Astrocyte (in vitro differentiated cells and primary cell): ENCODE measurements at regions not wholly inside any gene's neighbourhood (a gene's known extent, or its start where the extent isn't known, plus 50 kb on each side); places are given as distances from the start of the nearest gene placed in this dataset.

Source experiments
- DNase-seq: peaks from one replicate; pipeline ENCODE4 v3.0.0-alpha.2; 2010; ENCODE audit warnings: low read depth
- FAIRE-seq: peaks from 2 replicates; lab custom pipeline; 2011; peaks lifted over from hg19 to GRCh38; lab: Jason Lieb, UNC
- H2AFZ ChIP-seq: 2 replicates; pipeline ENCODE4 v1.6.0; 2012; ENCODE audit warnings: low read depth, low read length, inconsistent platforms
- H3K27ac ChIP-seq: 2 replicates; pipeline ENCODE4 v1.5.1; 2011; ENCODE audit warnings: low read depth, low read length, inconsistent platforms
- H3K27me3 ChIP-seq: 2 replicates; pipeline ENCODE4 v1.6.0; 2011; ENCODE audit warnings: low read length, inconsistent platforms; ENCODE audit not compliant: insufficient read depth
- H3K36me3 ChIP-seq: 2 replicates; pipeline ENCODE4 v1.5.1; 2011; ENCODE audit warnings: low read length, inconsistent platforms; ENCODE audit not compliant: insufficient read depth
- H3K4me1 ChIP-seq: 2 replicates; pipeline ENCODE4 v1.5.1; 2011; ENCODE audit warnings: low read length, inconsistent platforms; ENCODE audit not compliant: insufficient read depth
- H3K4me2 ChIP-seq: 2 replicates; pipeline ENCODE4 v1.6.0; 2012; ENCODE audit warnings: low read length, inconsistent platforms
- H3K4me3 ChIP-seq: 2 replicates; pipeline ENCODE4 v1.5.1; 2011; ENCODE audit warnings: low read depth, mild to moderate bottlenecking, low read length, inconsistent platforms; ENCODE audit not compliant: insufficient read depth
- H3K79me2 ChIP-seq: 2 replicates; pipeline ENCODE4 v1.6.0; 2012; ENCODE audit warnings: mild to moderate bottlenecking, low read length, inconsistent platforms; ENCODE audit not compliant: insufficient read depth
- H3K9ac ChIP-seq: 2 replicates; pipeline ENCODE4 v1.6.0; 2012; ENCODE audit warnings: mild to moderate bottlenecking, low read length, inconsistent platforms
- H3K9me3 ChIP-seq: 2 replicates; pipeline ENCODE4 v1.5.1; 2012; ENCODE audit warnings: low read depth, mild to moderate bottlenecking, low read length, inconsistent platforms; ENCODE audit not compliant: insufficient read depth
- H4K20me1 ChIP-seq: 2 replicates; pipeline ENCODE4 v1.6.0; 2012; ENCODE audit warnings: low read length, inconsistent platforms; ENCODE audit not compliant: insufficient read depth
- H3K27ac Mint-ChIP-seq: one replicate; pipeline ENCODE4 v1.8.0; 2021; ENCODE audit warnings: mild to moderate bottlenecking, mixed read lengths; ENCODE audit not compliant: unreplicated experiment
- H3K27me3 Mint-ChIP-seq: one replicate; pipeline ENCODE4 v1.8.0; 2021; ENCODE audit warnings: low read depth, mixed read lengths; ENCODE audit not compliant: unreplicated experiment
- H3K36me3 Mint-ChIP-seq: one replicate; pipeline ENCODE4 v1.8.0; 2021; ENCODE audit warnings: low read depth, mixed read lengths; ENCODE audit not compliant: unreplicated experiment
- H3K4me1 Mint-ChIP-seq: one replicate; pipeline ENCODE4 v1.8.0; 2021; ENCODE audit warnings: low read depth, mixed read lengths; ENCODE audit not compliant: unreplicated experiment
- H3K4me3 Mint-ChIP-seq: one replicate; pipeline ENCODE4 v1.8.0; 2021; ENCODE audit warnings: mild to moderate bottlenecking, moderate library complexity, mixed read lengths; ENCODE audit not compliant: unreplicated experiment
- H3K9me3 Mint-ChIP-seq: one replicate; pipeline ENCODE4 v1.8.0; 2021; ENCODE audit warnings: mild to moderate bottlenecking, mixed read lengths; ENCODE audit not compliant: unreplicated experiment
- EZH2 ChIP-seq: IDR thresholded peaks from 2 replicates; pipeline ENCODE4 v1.6.1; 2012; ENCODE audit warnings: mild to moderate bottlenecking, low read length, inconsistent platforms; ENCODE audit not compliant: insufficient read depth
- TF ChIP-seq, protein P1 (sequence below): IDR thresholded peaks from 2 replicates; pipeline ENCODE4 v1.5.1; 2011; ENCODE audit warnings: low read depth, mild to moderate bottlenecking, inconsistent platforms, low read length, moderate library complexity; ENCODE audit not compliant: insufficient read depth

DNA sequence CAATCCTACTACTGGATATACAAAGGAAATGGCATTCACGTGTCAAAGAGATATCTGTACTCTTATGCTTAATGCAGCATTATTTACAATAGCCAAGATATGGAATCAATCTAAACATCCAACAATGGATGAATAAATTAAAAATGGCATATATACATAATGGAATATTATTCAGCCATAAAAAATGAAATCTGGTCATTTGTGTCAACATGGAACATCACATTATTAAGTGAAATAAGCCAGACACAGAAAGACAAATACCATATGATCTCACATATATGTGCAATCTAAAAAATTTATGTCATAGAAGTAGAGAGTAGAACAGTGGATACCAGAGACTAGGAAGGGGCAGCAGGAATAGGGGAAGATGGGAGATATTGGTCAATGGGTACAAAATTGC, 228.8 kb upstream of the TBX3 start:
- H3K4me1 Mint-ChIP-seq: no peaks in the 10 kb centered on the region

DNA sequence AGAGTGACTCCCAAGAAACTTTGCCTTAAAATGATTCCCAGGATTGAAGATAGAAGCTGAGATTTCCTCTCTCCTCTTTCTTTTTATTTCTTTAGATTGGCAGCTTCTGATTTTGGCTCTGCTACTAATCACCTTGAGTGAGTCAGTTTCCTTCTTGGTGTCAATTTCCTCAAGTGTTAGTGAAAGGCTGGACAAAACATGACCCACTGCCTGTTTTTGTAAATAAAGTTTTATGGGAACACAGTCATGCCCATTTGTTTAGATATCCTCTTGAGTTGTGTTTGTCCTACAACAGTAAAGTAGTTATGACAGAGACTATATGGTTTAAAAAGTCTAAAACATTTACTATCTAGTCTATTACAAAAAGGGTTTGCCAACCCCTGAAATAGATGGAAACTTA, 227.2 kb upstream of the TBX3 start:
- Mint-ChIP-seq H3K4me3 (no peak overlapping the region), H3K4me1 (no peaks in the 10 kb centered on the region), H3K27ac (no peak overlapping the region), H3K36me3 (no peaks in the 10 kb centered on the region), H3K27me3 (peaks cover 20% of the 10 kb centered on the region), H3K9me3 (no peaks in the 10 kb centered on the region)
- H3K36me3 ChIP-seq: no peaks in the 10 kb centered on the region
- FAIRE-seq: no peak
- DNase-seq: no peak
- H4K20me1 ChIP-seq: no peaks in the 10 kb centered on the region
- H3K4me3 ChIP-seq: no peak overlapping the region
- H3K9ac ChIP-seq: no peak overlapping the region
- no peak overlapping the region for H3K4me2 ChIP-seq
- H3K79me2 ChIP-seq: no peaks in the 10 kb centered on the region
- H3K27me3 ChIP-seq: no peaks in the 10 kb centered on the region
- no peak for TF ChIP-seq EZH2
- TF ChIP-seq, protein P1, sequence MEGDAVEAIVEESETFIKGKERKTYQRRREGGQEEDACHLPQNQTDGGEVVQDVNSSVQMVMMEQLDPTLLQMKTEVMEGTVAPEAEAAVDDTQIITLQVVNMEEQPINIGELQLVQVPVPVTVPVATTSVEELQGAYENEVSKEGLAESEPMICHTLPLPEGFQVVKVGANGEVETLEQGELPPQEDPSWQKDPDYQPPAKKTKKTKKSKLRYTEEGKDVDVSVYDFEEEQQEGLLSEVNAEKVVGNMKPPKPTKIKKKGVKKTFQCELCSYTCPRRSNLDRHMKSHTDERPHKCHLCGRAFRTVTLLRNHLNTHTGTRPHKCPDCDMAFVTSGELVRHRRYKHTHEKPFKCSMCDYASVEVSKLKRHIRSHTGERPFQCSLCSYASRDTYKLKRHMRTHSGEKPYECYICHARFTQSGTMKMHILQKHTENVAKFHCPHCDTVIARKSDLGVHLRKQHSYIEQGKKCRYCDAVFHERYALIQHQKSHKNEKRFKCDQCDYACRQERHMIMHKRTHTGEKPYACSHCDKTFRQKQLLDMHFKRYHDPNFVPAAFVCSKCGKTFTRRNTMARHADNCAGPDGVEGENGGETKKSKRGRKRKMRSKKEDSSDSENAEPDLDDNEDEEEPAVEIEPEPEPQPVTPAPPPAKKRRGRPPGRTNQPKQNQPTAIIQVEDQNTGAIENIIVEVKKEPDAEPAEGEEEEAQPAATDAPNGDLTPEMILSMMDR: no peak
- no peak overlapping the region for H3K27ac ChIP-seq
- H3K9me3 ChIP-seq: no peaks in the 10 kb centered on the region
- no peak overlapping the region for H2AFZ ChIP-seq
- peaks cover 24% of the 10 kb centered on the region for H3K4me1 ChIP-seq

More for the DNA sequence above, 228.8 kb upstream of the TBX3 start:
- no peaks in the 10 kb centered on the region for H3K9me3 ChIP-seq
- Mint-ChIP-seq H3K27ac (no peak overlapping the region), H3K27me3 (peaks cover 20% of the 10 kb centered on the region), H3K4me3 (no peak overlapping the region), H3K9me3 (no peaks in the 10 kb centered on the region), H3K36me3 (no peaks in the 10 kb centered on the region)
- H4K20me1 ChIP-seq: no peaks in the 10 kb centered on the region
- no peak for DNase-seq
- no peak overlapping the region for H3K4me2 ChIP-seq
- no peaks in the 10 kb centered on the region for H3K27me3 ChIP-seq
- H3K4me1 ChIP-seq: peaks cover 30% of the 10 kb centered on the region
- H3K27ac ChIP-seq: no peak overlapping the region
- TF ChIP-seq, protein P1: no peak
- no peak for TF ChIP-seq EZH2
- H3K79me2 ChIP-seq: no peaks in the 10 kb centered on the region
- no peak overlapping the region for H2AFZ ChIP-seq
- H3K9ac ChIP-seq: no peak overlapping the region
- H3K36me3 ChIP-seq: no peaks in the 10 kb centered on the region
- H3K4me3 ChIP-seq: no peak overlapping the region
- no peak for FAIRE-seq

DNA sequence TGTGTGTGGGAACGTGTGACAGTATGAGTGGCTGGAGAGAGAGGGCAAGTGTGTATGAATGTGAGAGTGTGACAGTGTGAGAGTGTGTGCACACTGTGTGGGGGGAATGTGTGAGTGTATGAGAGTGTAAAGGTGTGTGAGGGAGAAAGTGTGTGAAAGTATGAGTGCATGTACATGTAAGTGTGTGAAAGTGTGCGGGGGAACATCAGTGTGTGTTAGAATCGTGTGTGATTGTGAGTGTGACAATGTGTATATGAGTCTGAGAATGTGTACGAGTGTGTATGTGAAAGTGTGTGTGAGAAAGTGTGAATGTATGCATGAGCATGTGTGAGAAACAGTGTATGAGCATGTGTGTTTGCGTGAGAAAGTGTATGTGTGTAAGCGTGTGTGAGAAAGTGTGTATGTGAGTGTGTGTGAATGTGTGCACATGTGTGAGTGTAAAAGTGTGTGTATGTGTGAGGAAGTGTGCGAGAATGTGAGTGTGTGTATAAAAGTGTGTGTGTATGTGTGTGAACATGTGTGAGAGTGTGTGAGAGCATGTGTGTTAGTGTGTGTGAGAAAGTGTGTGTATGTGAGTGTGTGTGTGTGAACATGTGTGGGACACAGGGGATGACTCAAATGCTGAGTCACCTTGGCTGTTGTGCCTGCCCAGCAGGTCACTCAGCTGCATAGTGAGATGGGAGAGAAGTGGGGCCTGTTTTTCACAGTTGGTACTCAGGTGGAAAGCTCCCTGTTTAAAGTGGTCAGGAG, 220.5 kb upstream of the TBX3 start:
- no peak overlapping the region for H2AFZ ChIP-seq
- H3K79me2 ChIP-seq: no peaks in the 10 kb centered on the region
- peaks cover 9% of the 10 kb centered on the region for H3K27me3 Mint-ChIP-seq
- no peaks in the 10 kb centered on the region for H3K9me3 Mint-ChIP-seq
- H4K20me1 ChIP-seq: no peaks in the 10 kb centered on the region
- peak overlapping the region; percentile 83 for H3K9ac ChIP-seq
- TF ChIP-seq, protein P1: no peak
- no peak for TF ChIP-seq EZH2
- H3K4me2 ChIP-seq: peak overlapping the region; percentile 87
- DNase-seq (peak; percentile 61), FAIRE-seq (peak; percentile 81)
- no peak overlapping the region for H3K27ac Mint-ChIP-seq
- H3K9me3 ChIP-seq: no peaks in the 10 kb centered on the region
- no peaks in the 10 kb centered on the region for H3K4me1 Mint-ChIP-seq
- H3K36me3 Mint-ChIP-seq: no peaks in the 10 kb centered on the region
- peaks cover 18% of the 10 kb centered on the region for H3K4me1 ChIP-seq
- H3K36me3 ChIP-seq: no peaks in the 10 kb centered on the region
- no peak overlapping the region for H3K4me3 Mint-ChIP-seq
- H3K27ac ChIP-seq: no peak overlapping the region
- no peak overlapping the region for H3K4me3 ChIP-seq
- no peaks in the 10 kb centered on the region for H3K27me3 ChIP-seq
